Activated naive CD8-positive, alpha-beta T cell treated with anti-CD3 and anti-CD28 coated beads, Interleukin-2, amount 50 U/mL, for 24 hours (primary cell): ENCODE measurements at regions not wholly inside any gene's neighbourhood (a gene's known extent, or its start where the extent isn't known, plus 50 kb on each side); places are given as distances from the start of the nearest gene placed in this dataset.
A peak's percentile ranks its signal among the peaks of the same experiment; 100 is the strongest.
"Not testable (repeated sequence)": the region's sequence is repeated elsewhere in the genome, so short reads cannot be mapped to it uniquely, and the experiment has no call there.

Source experiments
- ATAC-seq: fragments of 150-1000 bp; cut with Tn5 transposase; one replicate; pipeline ENCODE4 v1.10.0; 2021
- DNase-seq: peaks from one replicate; pipeline ENCODE4 v3.0.0; 2021
- H3K27ac Mint-ChIP-seq: one replicate; pipeline ENCODE4 v1.8.0; 2021; ENCODE audit warnings: mild to moderate bottlenecking, mixed read lengths
- H3K27me3 Mint-ChIP-seq: one replicate; pipeline ENCODE4 v1.8.0; 2021; ENCODE audit warnings: mixed read lengths
- H3K36me3 Mint-ChIP-seq: one replicate; pipeline ENCODE4 v1.8.0; 2021; ENCODE audit warnings: low read depth, mixed read lengths
- H3K4me1 Mint-ChIP-seq: one replicate; pipeline ENCODE4 v1.8.0; 2021; ENCODE audit warnings: mixed read lengths
- H3K4me3 Mint-ChIP-seq: one replicate; pipeline ENCODE4 v1.8.0; 2021; ENCODE audit warnings: mild to moderate bottlenecking, moderate library complexity, mixed read lengths
- H3K9me3 Mint-ChIP-seq: one replicate; pipeline ENCODE4 v1.8.0; 2021; ENCODE audit warnings: mixed read lengths

- not testable (repeated sequence) for H3K27me3 Mint-ChIP-seq, H3K36me3 Mint-ChIP-seq, H3K9me3 Mint-ChIP-seq, ATAC-seq, H3K4me3 Mint-ChIP-seq, DNase-seq, H3K27ac Mint-ChIP-seq, H3K4me1 Mint-ChIP-seq
These were observed 54.7 kb downstream of the OR4M2 start for GRCh38 chr15:22134941-22135566.

GRCh38 chr15:22137572-22137971 lies 57.2 kb downstream of the OR4M2 start:
- not testable (repeated sequence) for H3K27ac Mint-ChIP-seq

GRCh38 chr15:22141106-22141505 lies 60.8 kb downstream of the OR4M2 start:
- H3K27ac Mint-ChIP-seq, ATAC-seq, H3K4me1 Mint-ChIP-seq, H3K9me3 Mint-ChIP-seq, DNase-seq, H3K27me3 Mint-ChIP-seq, H3K4me3 Mint-ChIP-seq, H3K36me3 Mint-ChIP-seq: not testable (repeated sequence)

More at GRCh38 chr15:22137572-22137971, 57.2 kb downstream of the OR4M2 start:
- not testable (repeated sequence) for ATAC-seq, DNase-seq, H3K9me3 Mint-ChIP-seq, H3K4me3 Mint-ChIP-seq, H3K27me3 Mint-ChIP-seq, H3K4me1 Mint-ChIP-seq, H3K36me3 Mint-ChIP-seq

- not testable (repeated sequence) for DNase-seq, H3K36me3 Mint-ChIP-seq
These were observed 67.8 kb downstream of the OR4M2 start for GRCh38 chr15:22148109-22148508.

GRCh38 chr15:22158243-22158642 lies 77.9 kb downstream of the OR4M2 start:
- H3K9me3 Mint-ChIP-seq, ATAC-seq, DNase-seq, H3K27me3 Mint-ChIP-seq, H3K36me3 Mint-ChIP-seq, H3K27ac Mint-ChIP-seq, H3K4me3 Mint-ChIP-seq, H3K4me1 Mint-ChIP-seq: not testable (repeated sequence)

More at GRCh38 chr15:22148109-22148508, 67.8 kb downstream of the OR4M2 start:
- H3K4me3 Mint-ChIP-seq, H3K9me3 Mint-ChIP-seq, H3K4me1 Mint-ChIP-seq, H3K27me3 Mint-ChIP-seq, H3K27ac Mint-ChIP-seq: not testable (repeated sequence)
- ATAC-seq, result peak; percentile 98

- H3K27me3 Mint-ChIP-seq, H3K27ac Mint-ChIP-seq, H3K4me1 Mint-ChIP-seq, H3K4me3 Mint-ChIP-seq, H3K9me3 Mint-ChIP-seq, H3K36me3 Mint-ChIP-seq, DNase-seq: not testable (repeated sequence)
- peak; percentile 63 for ATAC-seq
These were observed 80.0 kb downstream of the OR4M2 start for GRCh38 chr15:22160283-22160682.

- not testable (repeated sequence) for H3K4me1 Mint-ChIP-seq, H3K9me3 Mint-ChIP-seq, DNase-seq, H3K36me3 Mint-ChIP-seq, H3K27me3 Mint-ChIP-seq, H3K4me3 Mint-ChIP-seq, H3K27ac Mint-ChIP-seq
- ATAC-seq, result peak; percentile 62
These were observed 80.4 kb downstream of the OR4M2 start for GRCh38 chr15:22160741-22161140.

GRCh38 chr15:22161398-22161797 lies 81.1 kb downstream of the OR4M2 start:
- DNase-seq, H3K27ac Mint-ChIP-seq, H3K4me1 Mint-ChIP-seq, H3K27me3 Mint-ChIP-seq, H3K9me3 Mint-ChIP-seq, H3K36me3 Mint-ChIP-seq, H3K4me3 Mint-ChIP-seq: not testable (repeated sequence)
- peak; percentile 85 for ATAC-seq

- not testable (repeated sequence) for H3K27me3 Mint-ChIP-seq, H3K4me1 Mint-ChIP-seq, H3K36me3 Mint-ChIP-seq, DNase-seq, H3K9me3 Mint-ChIP-seq, H3K27ac Mint-ChIP-seq, H3K4me3 Mint-ChIP-seq
- peak; percentile 41 for ATAC-seq
These were observed 83.4 kb downstream of the OR4M2 start for GRCh38 chr15:22163715-22164114.

GRCh38 chr15:22167521-22167920 lies 87.2 kb downstream of the OR4M2 start:
- H3K4me1 Mint-ChIP-seq, H3K27ac Mint-ChIP-seq, H3K27me3 Mint-ChIP-seq, H3K9me3 Mint-ChIP-seq, H3K36me3 Mint-ChIP-seq, H3K4me3 Mint-ChIP-seq: not testable (repeated sequence)
- peak; percentile 1 for DNase-seq
- peak; percentile 74 for ATAC-seq

GRCh38 chr15:22173029-22173998 lies 93.0 kb downstream of the OR4M2 start:
- peak; percentile 89 for ATAC-seq
- H3K36me3 Mint-ChIP-seq, DNase-seq, H3K9me3 Mint-ChIP-seq, H3K27me3 Mint-ChIP-seq, H3K4me3 Mint-ChIP-seq, H3K4me1 Mint-ChIP-seq, H3K27ac Mint-ChIP-seq: not testable (repeated sequence)

GRCh38 chr15:22174088-22174487 lies 93.8 kb downstream of the OR4M2 start:
- not testable (repeated sequence) for H3K9me3 Mint-ChIP-seq, H3K4me3 Mint-ChIP-seq, H3K27ac Mint-ChIP-seq, DNase-seq, H3K27me3 Mint-ChIP-seq, H3K36me3 Mint-ChIP-seq, H3K4me1 Mint-ChIP-seq
- peak; percentile 39 for ATAC-seq

- not testable (repeated sequence) for ATAC-seq, H3K4me1 Mint-ChIP-seq, H3K9me3 Mint-ChIP-seq, H3K36me3 Mint-ChIP-seq, H3K27me3 Mint-ChIP-seq, DNase-seq, H3K4me3 Mint-ChIP-seq, H3K27ac Mint-ChIP-seq
These were observed 97.6 kb downstream of the OR4M2 start for GRCh38 chr15:22177965-22178364.

- H3K9me3 Mint-ChIP-seq, H3K27ac Mint-ChIP-seq, H3K4me1 Mint-ChIP-seq, H3K36me3 Mint-ChIP-seq, H3K4me3 Mint-ChIP-seq, DNase-seq, H3K27me3 Mint-ChIP-seq: not testable (repeated sequence)
- ATAC-seq, result peak; percentile 79
These were observed 98.1 kb downstream of the OR4M2 start for GRCh38 chr15:22178438-22178837.

- ATAC-seq, DNase-seq, H3K9me3 Mint-ChIP-seq, H3K4me1 Mint-ChIP-seq, H3K36me3 Mint-ChIP-seq, H3K27ac Mint-ChIP-seq, H3K27me3 Mint-ChIP-seq, H3K4me3 Mint-ChIP-seq: not testable (repeated sequence)
These were observed 98.7 kb downstream of the OR4M2 start for GRCh38 chr15:22179043-22179442.
